GM19025 (cell line): ENCODE measurements at regions not wholly inside any gene's neighbourhood (a gene's known extent, or its start where the extent isn't known, plus 50 kb on each side); places are given as distances from the start of the nearest gene placed in this dataset.

Experiments
- ATAC-seq: cut with Tn5 transposase; IDR thresholded peaks from one replicate; pipeline ENCODE4 v1.9.1; 2021; ENCODE audit warnings: mild to moderate bottlenecking, low read depth, moderate library complexity; ENCODE audit not compliant: unreplicated experiment

DNA sequence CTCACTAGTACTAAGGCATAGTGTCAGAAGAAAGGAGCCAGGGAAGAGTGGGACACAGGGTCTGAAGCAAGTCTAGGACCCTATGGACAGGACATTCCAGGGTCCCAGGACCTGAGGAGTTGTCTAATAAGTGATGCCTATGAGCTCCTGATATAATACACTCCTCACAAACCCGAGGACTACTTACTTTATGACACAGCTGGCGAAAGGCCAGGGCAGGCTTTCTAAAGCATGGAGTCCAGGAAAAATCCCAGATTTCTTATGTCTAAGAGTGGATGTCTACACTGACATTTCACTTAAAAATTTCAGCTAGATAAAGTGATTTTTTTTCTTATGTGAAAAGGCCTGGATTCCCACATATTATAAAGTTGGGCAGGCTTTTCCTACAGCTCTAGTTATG lies 502.2 kb upstream of the SETBP1 start:
- no peak for ATAC-seq

DNA sequence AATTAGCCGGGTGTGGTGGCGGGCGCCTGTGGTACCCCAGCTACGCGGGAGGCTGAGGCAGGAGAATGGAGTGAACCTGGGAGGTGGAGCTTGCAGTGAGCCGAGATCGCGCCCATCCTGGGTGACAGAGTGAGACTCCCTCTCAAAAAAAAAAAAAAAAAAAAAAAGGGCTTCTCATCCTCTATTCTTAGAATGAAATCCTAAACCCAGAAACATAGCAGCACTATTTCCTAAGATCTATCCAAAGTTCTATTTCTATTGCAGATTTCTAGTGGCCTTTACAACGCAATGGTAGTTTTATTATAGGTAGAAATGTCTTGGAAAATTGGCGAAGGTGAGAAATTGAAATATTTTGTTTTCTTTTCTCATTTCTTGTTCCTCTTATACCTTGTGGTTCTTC lies 501.0 kb upstream of the SETBP1 start:
- ATAC-seq = no peak

DNA sequence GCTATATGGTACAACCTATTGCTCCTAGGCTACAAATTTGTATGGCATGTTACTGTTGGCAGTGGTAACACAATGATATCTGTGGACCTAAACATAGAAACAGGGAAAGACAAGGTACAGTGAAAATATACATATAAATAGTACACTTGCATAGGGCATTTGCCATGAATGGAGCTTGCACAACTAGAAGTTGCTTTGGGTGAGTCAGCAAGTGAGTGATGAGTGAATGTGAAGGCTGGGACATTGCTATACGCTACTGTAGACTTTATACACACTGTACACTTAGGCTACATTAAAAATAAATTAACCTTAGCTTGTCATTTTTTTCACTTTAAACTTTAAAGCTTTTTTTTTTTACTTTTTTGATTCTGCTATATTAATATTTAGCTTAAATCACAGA lies 500.0 kb upstream of the SETBP1 start:
- ATAC-seq = no peak

DNA sequence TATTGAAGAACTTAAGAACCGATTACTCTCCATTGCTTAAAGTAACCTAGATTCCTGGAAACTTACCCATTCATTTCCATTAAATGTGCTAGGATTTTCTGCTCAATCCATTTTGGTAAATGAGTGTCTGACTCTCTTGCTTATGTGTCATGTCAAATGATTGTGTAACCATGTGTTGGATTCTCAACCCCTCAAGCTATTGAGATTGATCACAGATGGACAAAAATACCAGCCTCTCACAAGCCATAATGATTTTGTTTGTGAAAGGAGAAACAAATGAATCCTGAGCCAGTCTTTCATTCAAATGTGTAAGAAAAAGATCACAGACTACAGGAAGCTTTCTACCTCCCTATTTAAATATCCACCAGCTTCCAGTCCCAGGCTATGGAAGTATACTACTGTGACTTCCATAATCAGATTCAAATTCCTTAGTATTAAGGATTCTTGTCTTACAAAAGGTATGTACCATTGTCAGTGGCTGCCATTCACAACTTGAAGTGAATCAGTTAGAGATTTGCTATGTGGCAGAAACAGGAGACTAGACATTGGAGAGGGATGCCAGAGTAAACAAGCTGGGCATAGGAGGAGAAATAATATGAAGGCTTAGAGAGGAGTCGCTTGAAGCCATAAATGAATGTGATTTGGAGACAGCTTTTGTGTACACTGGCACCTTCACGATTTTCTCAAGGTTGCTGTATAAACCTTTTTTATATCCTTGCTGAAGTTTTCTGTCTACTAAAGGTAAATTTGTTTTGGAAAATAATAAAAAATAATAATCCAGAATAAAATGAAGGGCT lies 498.5 kb upstream of the SETBP1 start:
- no peak for ATAC-seq

DNA sequence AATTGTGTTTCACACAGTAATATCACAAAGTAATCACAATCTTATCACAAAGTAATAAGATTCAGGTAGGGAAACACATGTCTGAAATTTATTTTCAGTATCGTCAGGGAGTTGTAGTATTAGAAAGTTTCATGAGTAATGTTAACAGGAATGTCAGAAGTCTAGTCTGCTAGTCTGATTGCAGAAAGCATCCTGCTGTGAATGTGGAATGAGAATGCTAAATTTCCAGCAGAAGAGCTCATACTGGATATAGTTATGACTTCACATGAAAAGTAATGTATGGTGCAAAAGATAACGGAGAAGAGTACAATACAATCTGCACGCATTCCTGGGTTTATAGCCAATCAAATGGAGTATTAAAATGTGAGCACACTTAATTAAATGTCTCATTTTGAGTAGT lies 494.7 kb upstream of the SETBP1 start:
- no peak for ATAC-seq

DNA sequence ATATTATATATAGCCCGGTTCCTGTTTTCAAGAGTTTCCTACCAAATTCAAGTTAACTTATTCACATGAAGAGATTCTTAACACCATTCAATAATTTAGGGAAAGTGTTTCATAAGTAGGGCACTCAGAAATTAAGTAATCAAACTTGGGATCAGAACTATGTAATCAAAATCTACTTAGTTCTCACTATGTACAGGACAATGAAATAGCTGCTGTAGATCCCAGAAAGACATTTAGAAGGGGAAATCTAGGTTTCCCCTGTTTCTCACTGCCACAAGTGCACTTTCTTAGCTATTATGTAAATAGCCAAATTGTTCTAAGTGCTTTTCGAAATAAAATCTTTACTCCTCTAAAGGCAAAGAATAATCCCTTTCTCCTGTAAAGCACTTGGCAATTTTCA lies 493.6 kb upstream of the SETBP1 start:
- no peak for ATAC-seq

DNA sequence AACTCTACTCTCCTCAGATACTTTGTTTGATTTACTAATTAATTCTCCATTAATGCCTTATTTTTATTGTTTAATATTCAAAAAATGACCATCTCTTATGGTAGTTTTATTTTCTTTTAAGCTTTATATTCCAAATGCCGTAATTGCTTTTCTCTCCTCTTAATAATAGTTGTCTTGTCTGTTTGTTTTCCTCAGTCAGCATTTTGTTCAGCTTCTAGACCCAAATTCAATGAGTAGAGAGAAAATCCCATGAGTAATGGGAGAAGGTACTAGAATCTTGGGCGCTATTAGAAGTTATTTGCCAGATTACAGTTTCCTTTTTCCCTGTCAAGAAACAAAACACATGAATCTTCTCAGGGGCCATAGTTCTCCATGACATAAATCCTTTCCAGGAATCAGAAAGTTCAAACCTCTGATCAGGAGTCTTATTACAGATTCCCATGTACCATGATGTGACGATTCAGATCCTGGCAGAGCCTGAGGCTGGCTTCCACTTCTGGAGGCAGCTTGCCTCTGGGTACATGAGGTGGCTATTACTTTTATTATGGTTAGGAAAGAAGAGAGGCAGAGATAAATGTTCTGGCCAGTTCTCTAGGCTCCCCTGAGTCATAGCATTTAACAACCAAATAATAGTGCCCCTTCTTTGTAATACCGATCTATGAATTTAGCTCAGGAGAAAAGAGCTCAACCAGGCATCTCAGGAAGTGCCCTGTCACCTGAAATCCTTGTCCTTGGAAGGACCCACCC lies 485.1 kb upstream of the SETBP1 start:
- ATAC-seq = no peak

DNA sequence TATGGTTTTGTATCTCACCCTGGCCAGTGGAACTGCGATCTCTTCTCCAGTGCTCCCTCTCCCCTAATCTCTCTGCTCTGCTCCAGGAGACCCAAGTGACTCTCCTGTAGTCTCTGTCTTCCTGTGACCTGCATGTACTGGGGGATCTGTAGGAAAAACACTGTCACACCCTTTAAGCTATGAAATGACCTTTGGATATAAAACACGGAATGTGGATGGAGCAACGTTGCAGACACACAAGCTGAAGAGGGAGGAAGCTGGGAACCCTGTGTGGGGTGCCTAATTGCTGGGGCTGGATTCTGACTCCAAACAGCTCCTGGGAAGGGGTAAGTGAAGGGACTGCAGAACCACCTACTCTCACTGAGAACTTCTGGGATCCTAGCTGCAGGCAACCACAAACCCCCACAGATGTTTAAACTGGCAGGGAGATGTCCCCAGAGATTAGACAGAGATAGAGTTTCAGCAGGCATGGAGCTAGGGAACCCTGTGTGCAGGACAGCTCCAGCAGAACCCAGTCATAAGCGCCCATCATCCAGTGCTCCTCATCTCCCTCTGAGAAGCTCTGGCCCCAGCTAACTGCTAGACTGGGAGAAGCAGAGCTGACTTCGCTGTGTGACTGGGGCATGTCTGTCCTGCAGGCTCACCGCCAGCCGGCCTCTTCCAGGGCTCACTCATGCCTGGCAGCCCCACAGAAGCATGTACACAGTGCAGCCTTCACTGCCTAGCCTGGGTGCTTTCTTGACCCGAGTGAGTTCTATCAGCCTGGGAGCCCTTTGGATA lies 482.7 kb upstream of the SETBP1 start:
- no peak for ATAC-seq

DNA sequence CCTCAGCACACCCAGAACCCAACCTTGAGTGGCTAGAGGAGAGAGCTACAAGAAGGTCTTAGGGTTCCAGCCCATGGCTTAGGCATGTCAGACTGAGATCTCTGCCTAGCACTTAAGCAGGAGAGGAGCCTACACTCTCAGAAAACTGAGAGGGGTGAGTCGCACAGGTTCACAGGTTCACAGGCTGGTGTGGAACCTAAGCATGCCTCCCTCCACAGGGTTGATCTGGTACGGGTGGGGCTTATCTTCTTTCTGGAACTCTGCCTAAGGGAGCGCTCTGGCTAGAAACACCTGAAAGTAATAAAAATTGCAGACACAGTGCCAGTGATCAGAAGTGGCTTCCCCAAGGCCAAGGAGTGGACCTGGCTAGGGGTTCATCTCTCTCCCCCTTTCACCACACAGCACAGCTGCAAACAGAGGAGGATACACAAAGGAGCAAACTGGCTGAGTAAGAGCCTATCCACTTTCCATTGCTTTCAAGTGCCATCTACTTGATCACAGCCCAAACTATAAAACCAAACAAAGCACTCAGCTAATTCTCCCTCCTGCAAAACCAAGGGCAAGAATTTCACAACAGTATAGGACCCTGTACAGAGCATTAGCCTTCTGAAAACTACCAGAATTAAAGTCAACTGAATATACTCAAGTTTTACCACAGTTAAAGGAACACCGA lies 481.9 kb upstream of the SETBP1 start:
- no peak for ATAC-seq

DNA sequence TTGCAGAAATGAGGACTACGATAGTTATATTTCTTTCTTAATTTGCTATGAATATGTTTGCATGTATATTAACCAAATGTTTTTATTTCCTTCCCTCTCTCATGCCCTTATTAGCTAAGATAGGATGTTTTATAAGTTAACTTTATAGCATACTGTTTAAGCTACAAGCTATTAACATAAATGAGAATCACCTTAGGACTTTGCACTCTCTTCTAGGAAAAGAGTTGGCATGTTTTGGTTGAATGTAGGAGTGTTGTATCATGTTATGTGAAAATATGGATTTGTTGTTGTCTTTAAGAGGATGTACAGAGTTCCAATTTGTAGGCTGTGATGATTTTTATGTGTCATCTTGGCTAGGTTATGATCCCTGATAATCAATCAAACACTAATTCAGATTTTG lies 467.4 kb upstream of the SETBP1 start:
- ATAC-seq = no peak

DNA sequence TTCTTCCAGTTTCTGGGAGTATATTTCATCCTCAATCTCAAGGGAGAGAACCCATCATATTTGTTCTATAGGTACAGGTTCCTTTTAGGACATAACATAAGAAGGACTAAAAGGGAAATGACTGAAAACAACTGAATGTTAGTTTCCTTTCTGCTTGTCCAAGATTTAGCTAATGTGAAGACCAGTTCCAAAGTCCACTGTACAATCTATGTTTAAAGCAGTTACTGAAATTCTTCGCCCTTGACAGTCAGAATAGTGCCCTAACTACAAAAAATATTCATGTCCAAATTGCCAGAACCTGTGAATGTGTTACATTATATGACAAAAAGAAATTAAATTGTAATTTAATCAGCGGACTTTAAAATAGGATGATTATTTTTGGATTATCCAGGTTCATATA lies 466.3 kb upstream of the SETBP1 start:
- ATAC-seq = no peak

DNA sequence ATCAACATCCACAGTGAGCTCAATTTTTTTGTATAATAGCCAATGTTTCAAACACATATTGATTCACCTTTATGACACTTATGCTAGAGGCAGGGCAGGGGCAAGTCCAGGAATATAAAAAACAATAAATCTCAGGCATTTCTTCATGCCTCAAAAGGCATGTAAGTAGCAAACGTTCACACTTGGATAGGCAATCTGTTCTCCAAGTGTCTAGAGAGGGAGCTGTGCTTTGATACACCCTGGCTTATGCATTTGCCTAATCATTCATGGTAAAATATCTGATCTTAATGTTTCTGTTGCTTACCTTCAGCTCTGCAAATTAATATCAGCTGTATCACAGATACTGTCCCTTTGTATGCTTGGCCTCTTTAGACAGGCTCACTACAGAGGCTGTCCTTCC lies 464.5 kb upstream of the SETBP1 start:
- ATAC-seq = no peak

DNA sequence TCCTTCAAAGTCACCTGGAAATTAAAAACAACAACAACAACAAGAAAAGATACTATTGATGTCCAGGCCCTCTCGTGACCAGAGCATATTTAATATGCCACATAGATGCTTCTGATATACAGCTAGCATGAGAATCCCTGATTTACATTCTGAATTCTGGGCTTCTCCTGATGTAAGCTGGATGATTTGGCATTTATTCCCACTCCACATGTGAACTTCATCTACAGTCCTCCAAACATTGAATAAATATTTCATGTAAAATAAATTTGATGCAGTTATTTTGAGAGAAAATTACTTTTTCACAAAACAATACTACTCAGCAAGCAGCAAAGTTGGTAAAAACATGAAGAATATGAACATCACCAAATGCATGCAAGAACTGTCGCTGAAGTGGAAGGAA lies 453.2 kb upstream of the SETBP1 start:
- no peak for ATAC-seq

DNA sequence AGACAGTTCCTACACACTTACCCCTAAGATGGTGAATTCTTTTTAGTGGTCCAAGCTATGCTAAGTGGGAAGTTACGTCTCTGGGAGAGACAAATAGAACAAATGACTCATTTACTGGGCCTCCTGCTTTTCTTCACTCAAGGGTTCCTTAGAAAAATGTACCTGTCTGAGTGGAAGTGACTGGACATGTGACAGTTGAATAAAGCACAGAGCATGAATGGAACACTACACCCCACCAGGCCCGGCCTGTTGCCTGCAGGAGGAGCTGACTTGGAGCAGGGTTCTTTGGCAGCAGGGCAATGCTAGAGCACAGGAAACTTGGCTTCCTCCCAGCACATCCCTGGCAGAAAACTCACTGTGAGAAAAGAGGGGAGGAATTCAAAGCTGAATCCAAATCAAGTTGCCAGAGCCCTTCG lies 451.0 kb upstream of the SETBP1 start:
- no peak for ATAC-seq

DNA sequence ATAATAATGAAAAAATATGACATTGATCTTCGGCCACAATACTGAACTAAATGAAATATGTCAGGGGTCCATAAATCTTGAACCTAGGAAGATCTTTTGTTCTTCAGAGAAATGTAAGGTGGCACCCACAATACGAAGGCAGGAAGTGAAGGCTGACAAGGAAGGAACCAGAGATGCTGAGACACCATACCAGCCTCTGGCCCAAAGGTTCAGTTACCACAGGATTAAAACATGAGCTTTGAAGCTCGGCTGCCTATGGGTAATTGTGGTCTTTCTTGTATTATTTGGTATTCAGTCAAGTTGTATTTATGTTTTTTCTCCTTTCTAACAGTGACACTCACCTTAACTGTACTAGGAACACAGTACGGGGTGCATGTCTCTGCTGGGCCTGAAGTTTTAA lies 448.8 kb upstream of the SETBP1 start:
- ATAC-seq = no peak

DNA sequence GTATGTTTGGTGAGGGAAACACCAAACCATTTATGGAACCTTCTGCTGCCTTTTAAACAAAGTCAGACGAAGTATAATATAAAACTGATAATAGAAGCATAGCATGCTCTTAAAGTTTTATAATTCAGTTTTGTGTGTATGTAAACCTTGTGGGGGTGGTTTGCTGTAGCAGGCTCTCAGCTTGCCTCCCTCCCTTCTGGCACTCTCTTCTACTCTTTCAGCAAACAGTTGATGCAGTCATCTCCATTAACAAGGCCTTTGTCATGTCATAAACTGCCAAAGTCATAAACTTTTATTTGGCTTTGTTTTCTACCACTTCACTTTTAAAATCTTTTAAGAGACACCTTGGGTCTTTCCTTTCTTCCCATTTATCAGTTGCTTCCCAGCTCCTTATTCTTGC lies 448.2 kb upstream of the SETBP1 start:
- no peak for ATAC-seq

DNA sequence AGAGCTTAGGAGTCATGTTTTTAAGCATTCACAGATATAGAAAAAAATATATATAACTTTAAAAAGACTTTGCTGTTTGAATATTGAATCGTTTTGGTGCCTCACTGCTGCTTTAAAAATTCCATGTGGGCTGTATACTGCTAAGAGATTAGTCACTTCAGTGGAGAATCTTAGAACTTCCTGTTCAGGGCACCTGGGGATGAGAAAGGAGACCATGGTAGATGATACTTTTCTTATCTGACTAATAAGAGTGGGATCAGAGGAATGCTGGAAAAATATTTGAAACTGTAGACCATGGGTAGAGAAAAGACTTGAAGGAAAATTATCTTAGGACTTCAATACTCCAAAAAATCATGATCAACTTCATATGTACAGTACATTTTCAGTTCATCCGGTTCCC lies 442.2 kb upstream of the SETBP1 start:
- ATAC-seq = no peak

DNA sequence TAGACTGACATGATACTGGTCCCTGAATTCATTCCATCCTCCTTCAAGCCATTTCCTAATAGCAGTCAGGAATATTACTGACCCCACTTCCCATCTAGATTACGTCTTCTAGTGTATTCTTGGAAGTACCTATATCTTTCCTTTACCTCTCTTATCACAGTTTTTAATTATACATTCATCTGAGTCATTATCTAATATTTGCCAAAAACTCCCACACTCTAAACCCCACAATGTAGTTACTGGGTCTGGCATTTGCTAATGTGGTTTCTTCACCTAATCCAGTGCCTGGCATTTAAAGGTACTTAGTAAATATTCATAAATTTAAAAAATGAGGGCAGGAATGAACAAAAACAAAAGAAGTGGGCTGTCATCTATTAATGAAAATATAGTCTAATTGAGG lies 441.8 kb upstream of the SETBP1 start:
- no peak for ATAC-seq

DNA sequence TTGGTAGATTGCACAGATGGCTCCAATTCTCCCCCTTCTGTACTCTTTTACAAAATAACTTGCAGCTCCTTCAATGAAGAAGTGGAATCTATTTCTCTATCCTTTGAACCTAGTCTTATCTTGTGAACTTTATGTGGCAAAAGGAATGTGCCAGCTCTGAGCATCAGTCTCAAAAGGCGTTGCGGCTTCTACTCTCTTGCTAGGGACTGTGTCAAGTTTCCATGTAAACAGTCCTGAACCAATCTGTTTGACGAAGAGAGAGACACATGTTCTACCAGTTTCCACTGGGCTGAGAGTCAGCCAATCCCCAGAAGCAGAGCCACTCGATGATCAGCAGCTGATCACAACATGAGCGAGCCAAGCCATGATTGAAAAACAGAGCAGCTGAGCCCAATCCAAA lies 439.7 kb upstream of the SETBP1 start:
- ATAC-seq = no peak

DNA sequence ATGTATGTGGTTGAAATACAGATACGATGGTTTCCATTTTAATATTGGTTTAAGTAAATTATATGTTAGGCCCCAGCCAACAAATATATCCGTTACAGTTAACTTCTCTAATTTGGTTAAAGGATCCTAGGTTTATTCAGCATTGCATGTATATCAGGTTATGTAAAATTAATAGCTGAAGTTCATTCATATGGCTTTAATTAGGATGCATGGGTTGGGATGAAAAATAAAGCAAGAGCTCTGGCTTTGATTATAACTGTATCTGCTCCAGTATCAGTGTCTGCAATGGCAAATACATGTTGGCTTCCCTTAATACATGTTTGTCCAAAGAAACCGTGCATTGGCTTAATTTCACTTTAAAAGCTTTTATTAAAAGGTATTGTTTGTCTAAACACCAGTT lies 435.7 kb upstream of the SETBP1 start:
- no peak for ATAC-seq

DNA sequence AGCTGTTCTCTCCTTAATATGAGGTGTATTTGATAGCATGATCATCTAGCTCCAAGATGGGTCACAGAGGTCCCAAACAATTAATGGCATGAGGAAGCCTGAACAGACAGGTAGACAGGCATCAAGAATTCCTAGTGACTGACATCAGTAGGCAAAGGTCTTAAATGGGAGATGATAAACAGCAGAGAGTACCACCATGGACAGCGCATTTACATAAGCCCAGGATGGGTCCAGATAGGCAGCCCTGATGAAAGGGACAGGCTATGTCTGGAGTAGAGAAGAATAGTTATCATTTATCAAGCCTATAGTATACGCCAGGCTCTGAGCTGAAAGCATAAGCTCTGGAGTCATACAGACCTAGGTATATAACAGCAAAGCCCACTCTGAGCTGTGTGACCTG lies 434.7 kb upstream of the SETBP1 start:
- no peak for ATAC-seq
